HG03460 (cell line): ENCODE measurements at regions not wholly inside any gene's neighbourhood (a gene's known extent, or its start where the extent isn't known, plus 50 kb on each side); places are given as distances from the start of the nearest gene placed in this dataset.

ENCODE experiments used
- ATAC-seq: cut with Tn5 transposase; IDR thresholded peaks from one replicate; pipeline ENCODE4 v1.9.1; 2021; ENCODE audit not compliant: unreplicated experiment

GRCh38 chr2:42108852-42109251 is 60.3 kb upstream of the EML4 start:
- no peak for ATAC-seq

DNA sequence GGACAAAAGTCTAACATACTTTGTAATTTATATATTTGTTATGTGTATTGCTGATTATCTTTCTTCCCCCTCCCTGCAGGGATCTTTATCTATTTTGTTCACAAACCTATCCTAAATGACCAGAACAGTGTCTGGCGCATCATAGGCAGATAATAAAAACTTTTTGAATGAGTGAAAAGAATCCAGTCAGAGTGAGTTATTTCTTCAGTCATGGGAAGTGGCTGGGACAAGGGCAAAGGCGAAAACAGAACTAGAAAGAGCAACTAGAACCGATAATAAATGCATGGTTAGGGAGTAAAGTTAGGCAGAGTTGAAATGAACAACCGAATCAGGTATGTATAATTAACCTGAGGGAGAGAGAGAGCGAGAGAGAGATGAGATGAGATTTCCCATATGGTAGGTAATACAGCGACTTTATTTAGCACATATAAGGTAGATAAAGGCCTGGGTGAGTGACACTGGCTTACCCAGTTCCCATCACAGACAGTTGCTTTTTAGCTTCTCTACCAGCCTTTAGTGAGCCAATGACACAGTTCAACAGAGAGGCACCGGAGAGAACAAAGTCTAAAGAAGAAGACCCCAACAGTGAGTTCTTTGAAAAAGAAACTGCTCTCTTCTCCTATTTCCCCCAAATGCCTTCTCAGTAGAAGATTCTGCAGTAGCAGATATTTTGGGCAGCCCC is 59.1 kb upstream of the EML4 start:
- ATAC-seq, result no peak

- ATAC-seq, result no peak
Measured at GRCh38 chr2:42110641-42111322, 58.4 kb upstream of the EML4 start.

GRCh38 chr2:42112418-42112817 is 56.7 kb upstream of the EML4 start:
- no peak for ATAC-seq

DNA sequence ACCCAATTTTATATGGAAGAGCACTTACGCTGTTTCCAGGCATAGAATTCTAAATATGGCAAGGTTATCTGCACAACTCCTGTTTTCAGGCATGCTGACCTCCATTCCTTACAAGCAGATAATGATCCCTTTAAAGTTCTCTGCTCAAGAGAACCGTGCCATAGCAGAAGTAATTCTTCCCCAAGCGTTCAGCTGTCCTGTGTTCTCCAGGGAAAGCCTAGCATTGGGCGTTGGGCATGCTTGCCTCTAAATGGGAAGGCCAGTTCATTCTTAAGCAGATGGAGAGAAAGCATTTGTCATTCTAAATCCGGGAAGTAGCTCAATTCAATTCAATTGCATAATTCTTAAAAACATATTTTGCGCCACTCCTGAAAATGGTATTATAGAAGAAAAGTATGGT is 55.7 kb upstream of the EML4 start:
- ATAC-seq, result no peak

DNA sequence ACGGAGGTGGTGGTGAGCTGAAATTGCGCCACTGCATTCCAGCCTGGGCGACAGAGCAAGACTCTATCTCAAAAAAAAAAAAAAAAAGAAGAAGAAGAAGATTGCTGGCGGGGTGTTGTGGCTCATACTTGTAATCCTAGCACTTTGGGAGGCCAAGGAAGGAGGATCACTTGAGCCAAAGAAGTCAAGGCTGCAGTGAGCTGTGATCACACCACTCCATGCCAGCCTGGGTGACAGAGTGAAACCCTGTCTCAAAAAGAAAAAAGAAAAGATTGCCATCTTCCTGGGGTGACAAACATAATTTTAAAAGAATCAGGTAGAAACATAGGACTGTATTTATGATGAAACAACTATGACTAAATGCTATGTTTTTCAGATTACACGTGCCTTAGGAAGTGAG is 55.1 kb upstream of the EML4 start:
- no peak for ATAC-seq

GRCh38 chr2:42115588-42115987 is 53.6 kb upstream of the EML4 start:
- no peak for ATAC-seq

DNA sequence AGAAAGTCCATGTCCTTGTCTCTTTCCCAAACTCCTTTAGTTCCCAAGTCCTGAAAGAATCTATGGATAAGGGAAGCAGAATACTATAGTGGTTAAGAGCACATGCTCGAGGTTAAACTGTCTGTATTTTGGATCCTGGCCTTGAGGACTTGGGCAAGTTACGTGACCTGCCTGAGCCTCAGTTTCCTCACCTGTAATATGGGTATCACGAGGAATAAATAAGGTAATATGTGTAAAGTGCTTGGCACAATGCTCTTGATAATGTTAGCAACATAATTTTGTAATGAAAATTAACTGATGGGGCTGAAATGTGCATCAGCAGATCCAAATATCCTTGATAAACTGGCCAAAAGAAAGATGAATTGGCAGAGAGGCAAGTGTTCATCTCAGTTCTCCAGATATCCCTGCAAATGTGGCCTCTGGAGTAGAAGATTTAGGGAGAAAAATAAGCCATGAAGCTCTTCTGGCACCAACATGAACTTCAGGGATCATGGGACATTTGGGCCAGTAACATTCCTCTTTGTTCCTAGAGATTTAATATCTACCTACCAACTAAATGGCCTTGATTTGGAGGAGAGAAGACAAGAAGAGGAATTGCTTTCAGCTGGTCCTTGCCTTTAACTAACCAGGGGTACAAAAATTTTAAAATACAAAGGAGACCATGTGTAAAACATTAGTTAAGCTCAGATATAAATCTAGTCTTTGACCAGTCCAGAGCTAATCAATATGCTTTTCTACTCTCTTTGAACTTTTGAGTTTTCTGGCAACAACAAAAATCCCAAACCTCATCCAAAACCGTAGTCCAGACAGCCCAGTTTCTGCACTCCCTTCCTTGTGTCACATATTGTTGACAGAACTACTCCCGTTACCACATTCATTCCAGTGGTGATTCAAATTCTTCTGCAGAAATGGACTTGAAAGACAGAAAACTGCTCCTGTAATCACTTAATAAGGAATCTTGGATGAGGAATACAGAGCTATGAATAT is 52.7 kb upstream of the EML4 start:
- no peak for ATAC-seq

- ATAC-seq, result no peak
Measured at GRCh38 chr2:42117182-42117579, 52.0 kb upstream of the EML4 start.

DNA sequence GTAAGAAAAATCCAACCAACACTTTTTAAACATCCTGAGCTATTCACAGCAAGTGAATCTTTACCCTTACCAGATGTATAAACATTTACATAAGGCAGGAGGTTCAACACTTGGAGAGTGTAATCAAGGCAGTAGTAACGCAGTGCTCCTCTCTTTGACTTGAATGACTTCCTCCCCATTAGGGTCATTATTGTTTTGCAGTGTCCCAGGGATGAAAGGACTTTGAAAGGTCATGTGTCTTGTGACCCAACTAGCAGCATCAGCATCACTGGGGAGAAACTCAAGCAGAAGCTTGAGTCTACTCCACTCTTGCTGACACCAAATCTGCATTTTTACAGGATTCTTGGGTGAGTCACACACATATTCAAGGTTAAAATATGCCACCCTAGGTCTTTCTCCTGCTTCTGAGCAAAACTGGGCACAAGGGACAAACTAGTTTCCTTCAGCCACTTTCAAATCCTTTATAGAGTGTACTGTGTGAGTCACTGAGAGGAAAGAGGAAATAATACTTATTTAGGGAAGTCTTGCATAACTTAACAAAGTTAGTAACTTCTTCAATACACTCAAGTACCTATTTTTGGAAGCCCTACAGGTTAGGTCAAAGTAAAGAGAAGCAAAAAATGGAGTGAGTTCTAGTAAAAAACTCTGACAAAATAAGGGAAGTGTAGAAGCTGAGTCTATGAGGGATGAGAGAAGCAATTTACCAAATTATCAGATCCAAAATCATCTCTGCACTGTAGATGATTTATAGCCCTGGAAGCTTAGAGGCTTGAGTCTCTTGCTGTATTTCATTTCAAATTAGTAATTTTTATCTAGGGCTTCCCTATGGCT is 51.0 kb upstream of the EML4 start:
- peak; percentile 93 for ATAC-seq

DNA sequence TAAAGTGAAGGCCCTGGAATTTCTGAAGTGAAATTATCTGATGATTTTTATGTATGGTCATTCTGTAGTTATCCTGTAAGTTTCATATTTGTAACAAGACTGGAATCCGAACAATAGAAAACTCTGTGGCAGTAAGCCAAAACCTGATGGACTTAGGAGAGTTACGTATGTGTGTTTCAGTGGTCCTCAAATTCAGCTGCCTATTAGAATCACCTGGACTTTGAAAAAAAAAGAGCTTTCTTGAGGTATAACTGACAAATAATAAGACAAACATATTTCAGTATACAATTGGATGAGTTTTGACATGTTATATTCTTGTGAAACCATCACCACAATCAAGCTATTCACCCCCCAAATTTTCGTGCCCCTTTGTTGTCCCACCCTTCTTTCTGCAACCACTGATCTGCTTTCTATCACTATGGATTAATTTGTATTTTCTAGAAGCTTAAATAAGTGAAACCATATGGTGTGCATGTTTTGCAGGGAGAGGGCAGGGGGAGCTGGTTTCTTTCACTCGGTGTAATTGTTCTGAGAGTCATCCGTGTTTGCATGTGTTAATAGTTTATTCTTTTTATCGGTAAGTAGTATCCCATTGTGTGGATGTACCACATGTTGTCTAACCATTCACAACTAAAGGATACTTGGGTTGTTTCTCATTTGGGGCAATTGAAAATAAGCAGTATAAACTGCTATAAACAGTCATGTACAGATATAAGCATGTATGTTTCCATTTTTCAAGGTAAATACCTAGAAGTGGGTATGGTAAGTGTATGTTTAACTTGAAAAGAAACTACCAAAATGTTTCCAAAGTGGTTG is 50.2 kb upstream of the EML4 start:
- no peak for ATAC-seq
